T-helper 17 cell (primary cell): ENCODE measurements at regions not wholly inside any gene's neighbourhood (a gene's known extent, or its start where the extent isn't known, plus 50 kb on each side); places are given as distances from the start of the nearest gene placed in this dataset.

ENCODE experiments used
- ATAC-seq: fragments of 150-1000 bp; cut with Tn5 transposase; 2 replicates; pipeline ENCODE4 v1.10.0; 2021; ENCODE audit warnings: mild to moderate bottlenecking, moderate library complexity
- DNase-seq, 3 donors: peaks; one replicate each; pipeline versions ENCODE4 v3.0.0 to v3.0.0-alpha.2; 2020 to 2021
- H3K9me3 ChIP-seq: one replicate; pipeline ENCODE4 v1.7.0; 2013; ENCODE audit warnings: low read length, mild to moderate bottlenecking; ENCODE audit not compliant: control insufficient read depth, poor library complexity, severe bottlenecking
- H3K27ac Mint-ChIP-seq: one replicate; pipeline ENCODE4 v1.8.0; 2022; ENCODE audit warnings: mild to moderate bottlenecking, moderate library complexity, mixed read lengths
- H3K27me3 Mint-ChIP-seq: one replicate; pipeline ENCODE4 v1.8.0; 2022; ENCODE audit warnings: mixed read lengths
- H3K36me3 Mint-ChIP-seq: one replicate; pipeline ENCODE4 v1.8.0; 2022; ENCODE audit warnings: low read depth, mixed read lengths
- H3K4me1 Mint-ChIP-seq: one replicate; pipeline ENCODE4 v1.8.0; 2022; ENCODE audit warnings: mild to moderate bottlenecking, mixed read lengths
- H3K4me3 Mint-ChIP-seq: one replicate; pipeline ENCODE4 v1.8.0; 2022; ENCODE audit warnings: mild to moderate bottlenecking, moderate library complexity, mixed read lengths

GRCh38 chr13:30135351-30135750 is 172.0 kb downstream of the KATNAL1 start:
- Mint-ChIP-seq H3K27me3 (no peaks in the 10 kb centered on the region), H3K27ac (no peak overlapping the region), H3K4me1 (peaks cover 24% of the 10 kb centered on the region), H3K36me3 (peaks cover 3% of the 10 kb centered on the region), H3K4me3 (no peak overlapping the region)
- no peaks in the 10 kb centered on the region for H3K9me3 ChIP-seq
- no peak for DNase-seq
- ATAC-seq: no peak

GRCh38 chr13:30134578-30134977 is 172.8 kb downstream of the KATNAL1 start:
- no peak for ATAC-seq
- H3K9me3 ChIP-seq: no peaks in the 10 kb centered on the region
- H3K4me1 Mint-ChIP-seq: peaks cover 21% of the 10 kb centered on the region
- DNase-seq: no peak
- H3K36me3 Mint-ChIP-seq: peaks cover 3% of the 10 kb centered on the region
- H3K4me3 Mint-ChIP-seq: no peak overlapping the region
- no peak overlapping the region for H3K27ac Mint-ChIP-seq
- no peaks in the 10 kb centered on the region for H3K27me3 Mint-ChIP-seq

GRCh38 chr13:30133996-30134395 is 173.4 kb downstream of the KATNAL1 start:
- Mint-ChIP-seq H3K4me3 (no peak overlapping the region), H3K27ac (no peak overlapping the region), H3K36me3 (peaks cover 3% of the 10 kb centered on the region), H3K27me3 (no peaks in the 10 kb centered on the region), H3K4me1 (peaks cover 17% of the 10 kb centered on the region)
- no peaks in the 10 kb centered on the region for H3K9me3 ChIP-seq
- ATAC-seq (no peak), DNase-seq (no peak)

DNA sequence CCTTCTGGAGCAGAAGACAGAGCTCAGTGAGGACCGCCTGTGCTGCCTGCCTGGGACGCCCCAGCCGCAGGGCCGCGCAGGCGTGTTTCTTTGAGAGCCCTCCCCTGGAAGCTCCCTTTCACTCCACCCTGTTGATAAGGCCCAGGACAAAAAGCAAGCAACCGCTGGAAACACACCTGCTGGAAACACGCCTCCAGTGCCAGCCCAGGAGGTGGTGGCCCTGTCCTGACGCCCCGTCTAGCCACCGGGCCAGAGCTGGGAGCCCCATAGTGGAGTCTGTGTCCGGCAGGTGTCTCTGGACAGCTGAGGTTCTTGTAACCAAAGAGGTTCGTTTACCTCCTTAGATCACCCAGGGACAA is 173.8 kb downstream of the KATNAL1 start:
- no peak overlapping the region for H3K4me3 Mint-ChIP-seq
- peaks cover 14% of the 10 kb centered on the region for H3K4me1 Mint-ChIP-seq
- DNase-seq (no peak), ATAC-seq (no peak)
- no peaks in the 10 kb centered on the region for H3K9me3 ChIP-seq
- H3K27ac Mint-ChIP-seq: peak overlapping the region; percentile 54
- no peaks in the 10 kb centered on the region for H3K27me3 Mint-ChIP-seq
- H3K36me3 Mint-ChIP-seq: peaks cover 3% of the 10 kb centered on the region

- no peaks in the 10 kb centered on the region for H3K27me3 Mint-ChIP-seq
- H3K27ac Mint-ChIP-seq: peak overlapping the region; percentile 54
- peak; percentile 86 to 98 (median 90) for DNase-seq
- H3K36me3 Mint-ChIP-seq: peaks cover 3% of the 10 kb centered on the region
- peak; percentile 100 for ATAC-seq
- H3K4me3 Mint-ChIP-seq: peak overlapping the region; percentile 63
- H3K9me3 ChIP-seq: no peaks in the 10 kb centered on the region
- peaks cover 14% of the 10 kb centered on the region for H3K4me1 Mint-ChIP-seq
Measured at GRCh38 chr13:30132623-30133553, 174.5 kb downstream of the KATNAL1 start.

DNA sequence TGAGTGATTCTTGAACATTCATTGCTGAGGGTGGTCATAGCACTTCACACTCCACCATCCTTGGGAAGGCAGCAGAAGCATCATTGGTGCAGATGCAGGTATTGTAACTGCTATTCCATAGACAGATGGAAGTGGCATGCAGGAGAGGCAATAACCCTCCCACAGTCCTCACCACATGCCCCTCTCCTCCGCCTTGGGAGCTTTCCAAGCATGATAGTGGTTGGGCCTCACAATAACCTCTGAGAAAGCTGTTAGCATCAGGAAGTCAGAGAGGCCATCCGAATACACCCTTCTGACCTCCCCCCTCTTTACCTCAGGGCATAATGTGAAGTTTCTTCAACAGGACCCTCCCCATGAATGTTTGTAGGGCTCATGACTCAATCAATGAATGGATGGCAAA is 177.9 kb downstream of the KATNAL1 start:
- ATAC-seq: no peak
- no peaks in the 10 kb centered on the region for H3K27me3 Mint-ChIP-seq
- no peak overlapping the region for H3K27ac Mint-ChIP-seq
- H3K9me3 ChIP-seq: no peaks in the 10 kb centered on the region
- no peaks in the 10 kb centered on the region for H3K36me3 Mint-ChIP-seq
- no peak overlapping the region for H3K4me3 Mint-ChIP-seq
- H3K4me1 Mint-ChIP-seq: peaks cover 11% of the 10 kb centered on the region
- no peak for DNase-seq

DNA sequence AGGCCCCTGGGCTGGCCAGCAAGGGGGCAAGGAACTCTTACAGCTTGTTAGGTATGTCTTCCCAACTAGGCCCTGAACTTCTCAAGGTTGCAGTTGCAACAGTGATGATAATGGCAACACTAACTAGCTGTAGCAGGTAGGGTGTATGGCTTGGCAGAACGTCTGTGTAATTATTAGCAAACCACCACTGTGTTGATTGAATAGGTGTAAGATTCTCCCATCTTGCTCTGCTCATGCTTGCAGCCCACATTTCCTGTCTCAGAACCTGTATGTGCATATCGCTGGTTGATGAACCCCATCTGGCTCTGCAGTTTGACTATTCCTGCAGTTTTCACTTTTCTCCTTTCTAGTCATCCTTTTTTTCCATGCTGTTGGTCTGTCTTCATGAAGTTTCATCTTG is 178.8 kb downstream of the KATNAL1 start:
- ATAC-seq: no peak
- H3K36me3 Mint-ChIP-seq: no peaks in the 10 kb centered on the region
- DNase-seq: no peak
- no peak overlapping the region for H3K4me3 Mint-ChIP-seq
- H3K9me3 ChIP-seq: no peaks in the 10 kb centered on the region
- peaks cover 11% of the 10 kb centered on the region for H3K4me1 Mint-ChIP-seq
- H3K27ac Mint-ChIP-seq: no peak overlapping the region
- no peaks in the 10 kb centered on the region for H3K27me3 Mint-ChIP-seq

DNA sequence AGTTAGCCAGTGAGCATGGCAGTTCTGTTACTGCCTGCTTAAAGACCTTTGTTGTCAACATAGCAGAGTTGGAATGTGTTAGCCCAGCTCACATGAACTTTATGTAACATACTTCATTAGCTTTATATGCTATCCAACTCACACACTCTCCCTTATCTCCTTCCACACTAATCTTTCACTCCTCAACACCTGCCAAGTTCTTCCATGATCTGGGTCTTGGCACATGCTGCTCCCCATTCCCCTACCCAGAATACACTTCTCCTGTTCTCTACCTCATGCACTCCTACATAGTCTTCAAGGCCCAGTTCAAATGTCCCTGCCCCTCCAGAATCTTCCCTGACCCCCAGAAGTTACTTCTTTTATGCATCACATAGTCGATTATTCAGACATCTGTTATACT is 179.3 kb downstream of the KATNAL1 start:
- Mint-ChIP-seq H3K36me3 (peaks cover 2% of the 10 kb centered on the region), H3K27ac (no peak overlapping the region), H3K27me3 (no peaks in the 10 kb centered on the region), H3K4me1 (peaks cover 11% of the 10 kb centered on the region), H3K4me3 (no peak overlapping the region)
- DNase-seq: no peak
- H3K9me3 ChIP-seq: no peaks in the 10 kb centered on the region
- no peak for ATAC-seq

DNA sequence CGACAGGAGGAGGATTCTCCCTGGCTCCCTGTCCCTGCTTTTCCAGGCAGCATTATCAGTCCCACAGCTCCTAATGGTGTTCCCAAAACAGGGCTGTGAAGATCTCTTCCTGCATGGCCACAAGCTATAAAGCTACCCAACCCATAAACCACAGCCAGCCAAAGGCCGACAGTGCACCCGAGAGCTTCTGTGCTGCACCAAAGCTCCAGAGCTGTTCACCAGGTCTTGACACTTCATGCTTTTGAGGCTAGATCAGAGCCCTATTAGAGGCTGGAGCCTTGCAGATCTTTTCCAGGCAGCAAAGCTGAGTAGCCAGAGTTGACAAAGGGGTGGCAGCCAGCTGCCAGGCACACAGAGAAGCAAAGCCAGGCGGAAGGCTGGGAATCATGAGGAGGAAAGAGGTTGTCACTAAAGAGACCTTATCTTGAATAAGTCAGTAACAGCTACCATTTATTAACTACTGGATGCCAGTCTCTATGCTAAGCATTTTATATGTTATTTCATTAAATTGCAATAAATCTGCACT is 180.4 kb downstream of the KATNAL1 start:
- Mint-ChIP-seq H3K27ac (no peak overlapping the region), H3K4me3 (no peak overlapping the region), H3K27me3 (no peaks in the 10 kb centered on the region), H3K4me1 (peaks cover 12% of the 10 kb centered on the region), H3K36me3 (peaks cover 2% of the 10 kb centered on the region)
- ATAC-seq (no peak), DNase-seq (no peak)
- no peaks in the 10 kb centered on the region for H3K9me3 ChIP-seq

GRCh38 chr13:30125422-30126073 is 181.8 kb downstream of the KATNAL1 start:
- H3K4me1 Mint-ChIP-seq: peaks cover 19% of the 10 kb centered on the region
- no peak overlapping the region for H3K27ac Mint-ChIP-seq
- H3K4me3 Mint-ChIP-seq: no peak overlapping the region
- no peaks in the 10 kb centered on the region for H3K9me3 ChIP-seq
- H3K36me3 Mint-ChIP-seq: peaks cover 2% of the 10 kb centered on the region
- no peak for ATAC-seq
- no peaks in the 10 kb centered on the region for H3K27me3 Mint-ChIP-seq
- no peak for DNase-seq

DNA sequence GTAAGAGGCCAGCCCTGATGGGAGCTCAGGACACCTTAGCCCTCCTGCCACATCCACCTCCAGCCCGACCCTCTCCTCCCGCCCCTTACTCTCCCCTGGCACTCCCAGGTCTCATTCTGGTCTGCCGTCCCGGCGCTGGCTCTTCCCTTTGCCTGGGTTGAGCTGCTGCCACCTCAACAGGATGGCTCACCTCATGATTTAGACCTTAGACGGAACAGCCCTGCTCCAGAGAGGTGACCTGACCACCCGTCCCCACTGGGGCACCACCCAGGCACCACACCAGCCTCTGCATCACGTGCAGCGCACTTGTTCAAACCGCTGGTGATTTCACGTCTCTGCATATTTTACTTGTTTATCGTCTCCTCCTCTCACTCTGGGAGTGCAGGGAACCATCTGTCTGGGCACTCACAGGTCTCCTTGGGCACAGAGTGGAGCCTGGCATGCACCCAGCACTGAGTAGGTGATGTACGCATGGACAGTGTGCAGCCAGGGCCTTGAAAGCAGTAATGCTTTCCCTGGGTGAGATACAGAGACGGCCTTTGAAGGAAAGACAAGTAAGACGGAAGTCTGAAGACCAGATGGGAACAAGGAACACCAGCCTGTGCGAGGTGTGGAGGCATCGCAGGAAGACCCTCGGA is 183.1 kb downstream of the KATNAL1 start:
- H3K9me3 ChIP-seq: no peaks in the 10 kb centered on the region
- Mint-ChIP-seq H3K4me3 (no peak overlapping the region), H3K36me3 (peaks cover 2% of the 10 kb centered on the region), H3K27ac (no peak overlapping the region), H3K27me3 (no peaks in the 10 kb centered on the region), H3K4me1 (peaks cover 30% of the 10 kb centered on the region)
- DNase-seq (no peak), ATAC-seq (no peak)

GRCh38 chr13:30123575-30123974 is 183.8 kb downstream of the KATNAL1 start:
- H3K27ac Mint-ChIP-seq: peak overlapping the region; percentile 74
- ATAC-seq (no peak), DNase-seq (no peak)
- H3K27me3 Mint-ChIP-seq: no peaks in the 10 kb centered on the region
- H3K9me3 ChIP-seq: no peaks in the 10 kb centered on the region
- peaks cover 33% of the 10 kb centered on the region for H3K4me1 Mint-ChIP-seq
- H3K36me3 Mint-ChIP-seq: peaks cover 2% of the 10 kb centered on the region
- H3K4me3 Mint-ChIP-seq: no peak overlapping the region

- H3K27me3 Mint-ChIP-seq: no peaks in the 10 kb centered on the region
- ATAC-seq: no peak
- peaks cover 2% of the 10 kb centered on the region for H3K36me3 Mint-ChIP-seq
- no peak for DNase-seq
- peaks cover 36% of the 10 kb centered on the region for H3K4me1 Mint-ChIP-seq
- no peak overlapping the region for H3K4me3 Mint-ChIP-seq
- no peak overlapping the region for H3K27ac Mint-ChIP-seq
- no peaks in the 10 kb centered on the region for H3K9me3 ChIP-seq
Measured at GRCh38 chr13:30121666-30122065, 185.7 kb downstream of the KATNAL1 start.
